ENCODE measurements at regions not wholly inside any gene's neighbourhood (a gene's known extent, or its start where the extent isn't known, plus 50 kb on each side); places are given as distances from the start of the nearest gene placed in this dataset.
"Not testable (repeated sequence)": the region's sequence is repeated elsewhere in the genome, so short reads cannot be mapped to it uniquely, and the experiment has no call there.

GRCh38 chr13:81078048-81078447 is 737.1 kb upstream of the SPRY2 start:
- ChIA-PET POLR2A (no interaction called here), SMC1A (ENCODE audit: uncharacterized antibody, unreplicated experiment) (no interaction called here), CTCF (interaction anchor here (0.6 kb wide), 1 partner anchor 649 kb away, joined by 4 read pairs; no protein-coding TSS in a partner anchor), RAD21 (ENCODE audit: unreplicated experiment) (no interaction called here)
- BruUV-seq (replicated peaks), result no TSS peak
- Histone ChIP-seq H4K20me1 (ENCODE audit: control insufficient read depth, insufficient read depth) (no peaks in the 10 kb centered on the region), H3K4me1 (ENCODE audit: control insufficient read depth, insufficient read depth, low read length) (no peaks in the 10 kb centered on the region), H3K4me3 (no peak overlapping the region), H3K9me3 (replicated peaks; ENCODE audit: control insufficient read depth, insufficient read depth, low read length) (no peaks in the 10 kb centered on the region), H3K27me3 (replicated peaks in 1 of 2; ENCODE audit: control insufficient read depth in 2 of 2, insufficient read depth in 2 of 2, low read length in 1 of 2) (no peaks in the 10 kb centered on the region), H2AFZ (ENCODE audit: control insufficient read depth, low read depth, low read length) (no peak overlapping the region), H3K27ac (ENCODE audit: control insufficient read depth, insufficient read depth) (no peak overlapping the region), H3K9ac (ENCODE audit: control insufficient read depth, insufficient read depth, low read length) (no peak overlapping the region), H3K36me3 (ENCODE audit: control insufficient read depth in 2 of 2, insufficient read depth in 2 of 2, low read length in 1 of 2) (no peaks in the 10 kb centered on the region), H3K79me2 (ENCODE audit: control insufficient read depth, insufficient read depth, low read length) (no peaks in the 10 kb centered on the region), H3K4me2 (ENCODE audit: control insufficient read depth, insufficient read depth) (no peak overlapping the region)
- no peak for TF ChIP-seq NFYB (IDR thresholded peaks at IDR 0.05; ENCODE audit: insufficient read depth, low read depth, low read length)
- TF ChIP-seq ZSCAN29 (IDR thresholded peaks at IDR 0.05), result no peak
- TF ChIP-seq ELK1 (IDR thresholded peaks at IDR 0.05; ENCODE audit: low read depth, low read length), result no peak
- no peak for TF ChIP-seq HDAC2 (IDR thresholded peaks at IDR 0.05)
- TF ChIP-seq ZBED1 (IDR thresholded peaks at IDR 0.05; ENCODE audit: borderline replicate concordance), result no peak
- no peak for TF ChIP-seq BACH1 (IDR thresholded peaks at IDR 0.05; ENCODE audit: borderline replicate concordance)
- TF ChIP-seq SIX5 (IDR thresholded peaks at IDR 0.05; ENCODE audit: low read depth, low read length, severe bottlenecking), result no peak
- no peak for TF ChIP-seq SREBF2 (IDR thresholded peaks at IDR 0.05; ENCODE audit: low read length)
- no peak for TF ChIP-seq CEBPB (IDR thresholded peaks at IDR 0.05; ENCODE audit: borderline replicate concordance in 1 of 2, low read depth in 2 of 2, low read length in 2 of 2)
- no peak for TF ChIP-seq JUNB (IDR thresholded peaks at IDR 0.05)
- no peak for TF ChIP-seq BCL11A (IDR thresholded peaks at IDR 0.05; ENCODE audit: low read depth, low read length)
- TF ChIP-seq KDM1A (IDR thresholded peaks at IDR 0.05; ENCODE audit: borderline replicate concordance), result no peak
- in situ Hi-C loops (cut with MboI) (no loop called here), intact Hi-C loops (cut with micrococcal nuclease; ENCODE audit: unreplicated experiment) (no loop called here)
- DNase-seq (ENCODE audit: low read depth, low spot score), result no peak
- FAIRE-seq, result no peak
- no peak for ATAC-seq

DNA sequence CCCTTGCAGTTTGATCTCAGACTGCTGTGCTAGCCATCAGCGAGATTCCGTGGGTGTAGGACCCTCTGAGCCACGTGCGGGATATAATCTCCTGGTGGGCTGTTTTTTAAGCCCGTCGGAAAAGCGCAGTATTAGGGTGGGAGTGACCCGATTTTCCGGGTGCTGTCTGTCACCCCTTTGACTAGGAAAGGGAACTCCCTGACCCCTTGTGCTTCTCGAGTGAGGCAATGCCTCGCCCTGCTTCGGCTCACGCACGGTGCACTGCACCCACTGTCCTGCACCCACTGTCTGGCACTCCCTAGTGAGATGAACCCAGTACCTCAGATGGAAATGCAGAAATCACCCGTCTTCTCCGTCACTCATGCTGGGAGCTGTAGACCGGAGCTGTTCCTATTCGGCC is 728.9 kb upstream of the SPRY2 start:
- H3K36me3 ChIP-seq (ENCODE audit: control insufficient read depth in 2 of 2, insufficient read depth in 2 of 2, low read length in 1 of 2); POLR2A ChIA-PET; H3K4me3 ChIP-seq; in situ Hi-C loops (cut with MboI); DNase-seq (ENCODE audit: low read depth, low spot score); H4K20me1 ChIP-seq (ENCODE audit: control insufficient read depth, insufficient read depth); H3K27ac ChIP-seq (ENCODE audit: control insufficient read depth, insufficient read depth); H3K4me2 ChIP-seq (ENCODE audit: control insufficient read depth, insufficient read depth); CTCF ChIA-PET; H3K4me1 ChIP-seq (ENCODE audit: control insufficient read depth, insufficient read depth, low read length); H3K79me2 ChIP-seq (ENCODE audit: control insufficient read depth, insufficient read depth, low read length); BruUV-seq (replicated peaks); intact Hi-C loops (cut with micrococcal nuclease; ENCODE audit: unreplicated experiment); H3K27me3 ChIP-seq (replicated peaks in 1 of 2; ENCODE audit: control insufficient read depth in 2 of 2, insufficient read depth in 2 of 2, low read length in 1 of 2); RAD21 ChIA-PET (ENCODE audit: unreplicated experiment); SMC1A ChIA-PET (ENCODE audit: uncharacterized antibody, unreplicated experiment); ATAC-seq; H3K9ac ChIP-seq (ENCODE audit: control insufficient read depth, insufficient read depth, low read length); H2AFZ ChIP-seq (ENCODE audit: control insufficient read depth, low read depth, low read length); FAIRE-seq; H3K9me3 ChIP-seq (replicated peaks; ENCODE audit: control insufficient read depth, insufficient read depth, low read length): not testable (repeated sequence)
- 42% methylated on average over 18 of the region's 18 CpGs for WGBS (ENCODE audit: insufficient coverage, insufficient replicate concordance, low lambda C conversion rate, missing lambda C conversion rate)

Data from GM12878 (cell line).